ENCODE measurements at regions not wholly inside any gene's neighbourhood (a gene's known extent, or its start where the extent isn't known, plus 50 kb on each side); places are given as distances from the start of the nearest gene placed in this dataset.
A peak's percentile ranks its signal among the peaks of the same experiment; 100 is the strongest.

GRCh38 chr16:17940584-17941364 is 395.8 kb downstream of the NPIPA8 start:
- DNase-seq (ENCODE audit: low spot score in 2 of 2): no peak
- intact Hi-C loops (cut with DNase I; ENCODE audit: low total_unique reads): no loop called here
- TF ChIP-seq POLR2AphosphoS5 (IDR thresholded peaks at IDR 0.05) (no peak), CTCF (IDR thresholded peaks at IDR 0.05) (no peak)
- Histone ChIP-seq H3K27me3 (no peaks in the 10 kb centered on the region), H3K9me3 (no peaks in the 10 kb centered on the region), H3K4me3 (no peak overlapping the region), H3K4me1 (no peaks in the 10 kb centered on the region), H3K36me3 (no peaks in the 10 kb centered on the region), H3K27ac (no peak overlapping the region)

GRCh38 chr16:17939723-17940122 is 396.8 kb downstream of the NPIPA8 start:
- Histone ChIP-seq H3K4me1 (no peaks in the 10 kb centered on the region), H3K9me3 (no peaks in the 10 kb centered on the region), H3K36me3 (no peaks in the 10 kb centered on the region), H3K27me3 (no peaks in the 10 kb centered on the region), H3K27ac (no peak overlapping the region), H3K4me3 (no peak overlapping the region)
- TF ChIP-seq POLR2AphosphoS5 (IDR thresholded peaks at IDR 0.05): no peak
- no peak for TF ChIP-seq POLR2A (IDR thresholded peaks at IDR 0.05)
- no peak for TF ChIP-seq CTCF (IDR thresholded peaks at IDR 0.05)
- intact Hi-C loops (cut with DNase I; ENCODE audit: low total_unique reads): no loop called here
- no peak for DNase-seq (ENCODE audit: low spot score in 2 of 2)

- H3K27me3 ChIP-seq: no peaks in the 10 kb centered on the region
- TF ChIP-seq CTCF (IDR thresholded peaks at IDR 0.05): no peak
- TF ChIP-seq POLR2A (IDR thresholded peaks at IDR 0.05): no peak
- TF ChIP-seq POLR2AphosphoS5 (IDR thresholded peaks at IDR 0.05): no peak
- no peaks in the 10 kb centered on the region for H3K9me3 ChIP-seq
- no peak overlapping the region for H3K27ac ChIP-seq
- intact Hi-C loops (cut with DNase I; ENCODE audit: low total_unique reads): no loop called here
- no peak for DNase-seq (ENCODE audit: low spot score in 2 of 2)
- no peaks in the 10 kb centered on the region for H3K36me3 ChIP-seq
- no peaks in the 10 kb centered on the region for H3K4me1 ChIP-seq
- H3K4me3 ChIP-seq: peak overlapping the region in 1 of 3 donors; percentile 22
These were observed 397.4 kb downstream of the NPIPA8 start for GRCh38 chr16:17939122-17939536.

- H3K4me1 ChIP-seq: no peaks in the 10 kb centered on the region
- no peaks in the 10 kb centered on the region for H3K27me3 ChIP-seq
- no peak overlapping the region for H3K27ac ChIP-seq
- TF ChIP-seq POLR2AphosphoS5 (IDR thresholded peaks at IDR 0.05) (no peak), CTCF (IDR thresholded peaks at IDR 0.05) (no peak), POLR2A (IDR thresholded peaks at IDR 0.05) (no peak)
- no peak for DNase-seq (ENCODE audit: low spot score in 2 of 2)
- intact Hi-C loops (cut with DNase I; ENCODE audit: low total_unique reads): no loop called here
- H3K36me3 ChIP-seq: no peaks in the 10 kb centered on the region
- no peaks in the 10 kb centered on the region for H3K9me3 ChIP-seq
- no peak overlapping the region for H3K4me3 ChIP-seq
These were observed 398.0 kb downstream of the NPIPA8 start for GRCh38 chr16:17938546-17938945.

DNA sequence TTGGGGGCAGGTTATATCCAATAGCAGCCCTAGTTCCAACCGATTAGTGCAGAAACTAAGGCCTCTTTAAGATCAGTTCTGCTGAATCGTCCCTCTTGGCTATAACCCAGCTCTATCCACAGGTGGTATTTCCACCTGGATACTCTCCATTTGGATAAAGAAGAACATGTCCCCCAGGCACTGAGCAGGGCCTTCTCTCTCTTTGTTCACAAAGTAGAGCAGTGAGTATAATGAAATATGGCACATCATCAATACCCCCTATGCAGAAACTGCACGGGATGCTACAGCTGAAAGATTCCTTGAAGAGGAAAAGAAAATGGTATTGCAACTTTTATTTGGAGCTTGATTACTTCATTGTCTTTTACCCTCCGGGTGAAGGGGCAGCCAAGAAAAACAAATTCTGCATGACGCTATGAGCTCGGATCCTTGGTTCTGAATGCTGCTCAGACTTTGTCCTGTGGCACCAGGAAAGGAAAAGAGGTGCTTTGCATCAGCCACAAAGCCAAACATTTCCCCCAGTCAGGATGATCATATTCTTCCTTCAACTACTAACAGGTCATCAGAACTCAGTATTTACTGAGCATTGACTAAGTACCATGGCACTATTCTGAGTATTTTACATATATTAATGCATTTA is 399.7 kb downstream of the NPIPA8 start:
- intact Hi-C loops (cut with DNase I; ENCODE audit: low total_unique reads): no loop called here

More for the DNA sequence above, 399.7 kb downstream of the NPIPA8 start:
- H3K36me3 ChIP-seq: no peaks in the 10 kb centered on the region
- no peaks in the 10 kb centered on the region for H3K27me3 ChIP-seq
- TF ChIP-seq POLR2AphosphoS5 (IDR thresholded peaks at IDR 0.05) (no peak), CTCF (IDR thresholded peaks at IDR 0.05) (no peak), POLR2A (IDR thresholded peaks at IDR 0.05) (no peak)
- no peaks in the 10 kb centered on the region for H3K9me3 ChIP-seq
- no peak for DNase-seq (ENCODE audit: low spot score in 2 of 2)
- no peak overlapping the region for H3K4me3 ChIP-seq
- no peak overlapping the region for H3K27ac ChIP-seq
- H3K4me1 ChIP-seq: no peaks in the 10 kb centered on the region

Data from breast epithelium (tissue), 4 donors.